Gastroesophageal sphincter (tissue), 4 donors: ENCODE measurements at regions not wholly inside any gene's neighbourhood (a gene's known extent, or its start where the extent isn't known, plus 50 kb on each side); places are given as distances from the start of the nearest gene placed in this dataset.

Source experiments
- ATAC-seq: fragments of 150-250 bp; one replicate; pipeline ENCODE4 v1.9.1; 2016; ENCODE audit warnings: mild to moderate bottlenecking, moderate library complexity
- H3K27ac ChIP-seq, 4 donors: fragments of 200-600 bp; sonication (generic) in 3 of 4; 1 replicate in 3 of 4; 2 replicates in 1 of 4; pipeline ENCODE4 v1.5.1; 2016 to 2019
- H3K27me3 ChIP-seq: fragments of 200-600 bp; sonication (generic); one replicate; pipeline ENCODE4 v1.5.1; 2019
- H3K36me3 ChIP-seq, 2 donors: fragments of 200-600 bp; sonication (generic); one replicate each; pipeline ENCODE4 v1.5.1; 2019; ENCODE audit warnings: control low read depth in 1 of 2
- H3K4me1 ChIP-seq, 3 donors: fragments of 200-600 bp; sonication (generic); 1 replicate in 2 of 3; 2 replicates in 1 of 3; pipeline ENCODE4 v1.5.1; 2016 to 2019; ENCODE audit warnings: control low read depth in 2 of 3
- H3K4me3 ChIP-seq, 2 donors: fragments of 200-600 bp; sonication (generic); one replicate each; pipeline ENCODE4 v1.5.1; 2019; ENCODE audit warnings: mild to moderate bottlenecking in 1 of 2, moderate library complexity in 1 of 2
- H3K9me3 ChIP-seq, 3 donors: fragments of 200-600 bp; sonication (generic); one replicate each; pipeline ENCODE4 v1.5.1; 2017 to 2019; ENCODE audit warnings: control low read depth in 2 of 3
- EP300 ChIP-seq: sonication (generic); formaldehyde crosslinking; IDR thresholded peaks from one replicate; pipeline ENCODE4 v1.6.1; 2017; ENCODE audit warnings: antibody characterized with exemption, mild to moderate bottlenecking
- POLR2A ChIP-seq, 2 donors: fragments of 450-650 bp; IDR thresholded peaks; one replicate each; pipeline ENCODE4 v1.6.1; 2017; ENCODE audit warnings: antibody characterized with exemption in 2 of 2, mild to moderate bottlenecking in 2 of 2, moderate library complexity in 1 of 2
- POLR2AphosphoS5 ChIP-seq: sonication (generic); formaldehyde crosslinking; IDR thresholded peaks from one replicate; pipeline ENCODE4 v1.6.1; 2017; ENCODE audit warnings: antibody characterized with exemption
- WGBS, 2 donors: methylation state at CpG; one replicate each; pipeline ENCODE4 v1.1.5; 2018; ENCODE audit warnings: low coverage in 1 of 2; 5-methylcytosine and 5-hydroxymethylcytosine counted together
- TF ChIP-seq, protein P1 (sequence below), 4 experiments: fragments of 200-600 bp in 2 of 4; fragments of 450-650 bp in 2 of 4; sonication (generic) in 1 of 4; IDR thresholded peaks; one replicate each; pipeline ENCODE4 v1.5.1; 2017 to 2019; ENCODE audit warnings: antibody characterized with exemption in 4 of 4, mild to moderate bottlenecking in 2 of 4, moderate library complexity in 2 of 4

DNA sequence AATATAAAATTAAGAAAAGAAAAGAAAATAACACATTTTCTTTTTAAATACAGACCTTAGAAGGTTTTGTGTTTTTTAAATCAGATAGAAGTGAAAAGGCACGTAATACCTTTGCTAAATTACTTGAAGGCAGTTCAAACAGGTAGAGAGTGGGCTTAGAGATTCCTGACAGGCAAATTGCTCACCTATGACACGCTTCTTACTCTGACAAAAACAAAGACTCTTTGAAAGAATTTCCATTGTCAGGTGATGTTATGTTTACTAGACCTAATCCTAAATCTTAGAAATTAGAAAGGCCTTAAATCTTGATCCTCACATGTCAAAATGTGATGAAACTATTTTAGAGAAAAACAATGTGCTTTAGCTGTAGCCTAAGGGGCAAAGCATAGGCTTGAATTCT, 522.9 kb downstream of the SOX11 start:
- no peak for ATAC-seq
- no peaks in the 10 kb centered on the region for H3K36me3 ChIP-seq
- 87 to 100% methylated on average over 2 of the region's 2 CpGs for WGBS, 2 donors
- peaks cover 6% of the 10 kb centered on the region for H3K27me3 ChIP-seq
- H3K4me1 ChIP-seq, result no peaks in the 10 kb centered on the region
- H3K9me3 ChIP-seq, result no peaks in the 10 kb centered on the region
- H3K27ac ChIP-seq, result no peak overlapping the region
- no peak overlapping the region for H3K4me3 ChIP-seq
- TF ChIP-seq EP300 (no peak), POLR2A (IDR thresholded peaks at IDR 0.05) (no peak), POLR2AphosphoS5 (no peak)
- TF ChIP-seq, protein P1, sequence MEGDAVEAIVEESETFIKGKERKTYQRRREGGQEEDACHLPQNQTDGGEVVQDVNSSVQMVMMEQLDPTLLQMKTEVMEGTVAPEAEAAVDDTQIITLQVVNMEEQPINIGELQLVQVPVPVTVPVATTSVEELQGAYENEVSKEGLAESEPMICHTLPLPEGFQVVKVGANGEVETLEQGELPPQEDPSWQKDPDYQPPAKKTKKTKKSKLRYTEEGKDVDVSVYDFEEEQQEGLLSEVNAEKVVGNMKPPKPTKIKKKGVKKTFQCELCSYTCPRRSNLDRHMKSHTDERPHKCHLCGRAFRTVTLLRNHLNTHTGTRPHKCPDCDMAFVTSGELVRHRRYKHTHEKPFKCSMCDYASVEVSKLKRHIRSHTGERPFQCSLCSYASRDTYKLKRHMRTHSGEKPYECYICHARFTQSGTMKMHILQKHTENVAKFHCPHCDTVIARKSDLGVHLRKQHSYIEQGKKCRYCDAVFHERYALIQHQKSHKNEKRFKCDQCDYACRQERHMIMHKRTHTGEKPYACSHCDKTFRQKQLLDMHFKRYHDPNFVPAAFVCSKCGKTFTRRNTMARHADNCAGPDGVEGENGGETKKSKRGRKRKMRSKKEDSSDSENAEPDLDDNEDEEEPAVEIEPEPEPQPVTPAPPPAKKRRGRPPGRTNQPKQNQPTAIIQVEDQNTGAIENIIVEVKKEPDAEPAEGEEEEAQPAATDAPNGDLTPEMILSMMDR (IDR thresholded peaks at IDR 0.05), result no peak

DNA sequence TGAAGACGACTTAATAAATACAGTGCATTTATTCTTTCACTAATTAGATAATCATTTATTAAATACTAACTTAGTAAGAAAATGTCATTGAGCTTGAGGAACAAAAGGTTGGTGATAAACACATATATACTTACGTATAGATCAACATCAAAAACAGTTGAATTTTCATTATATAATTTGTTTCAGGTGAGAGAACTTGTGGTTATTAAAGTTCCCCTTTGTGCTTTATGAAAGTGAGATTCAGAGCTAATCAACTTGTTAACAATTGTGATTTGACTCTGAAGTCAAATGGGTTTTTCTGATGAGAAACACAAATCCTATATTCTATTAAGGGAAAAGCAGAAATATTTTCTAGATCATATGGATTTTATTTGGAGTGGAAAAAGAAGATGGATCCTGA, 524.0 kb downstream of the SOX11 start:
- no peak for TF ChIP-seq EP300
- ATAC-seq, result no peak
- H3K9me3 ChIP-seq, result no peaks in the 10 kb centered on the region
- peaks cover 6% of the 10 kb centered on the region for H3K27me3 ChIP-seq
- WGBS, 2 donors, result 44 to 54% methylated on average over 2 of the region's 2 CpGs
- no peaks in the 10 kb centered on the region for H3K4me1 ChIP-seq
- H3K27ac ChIP-seq, result no peak overlapping the region
- no peak overlapping the region for H3K4me3 ChIP-seq
- no peaks in the 10 kb centered on the region for H3K36me3 ChIP-seq

DNA sequence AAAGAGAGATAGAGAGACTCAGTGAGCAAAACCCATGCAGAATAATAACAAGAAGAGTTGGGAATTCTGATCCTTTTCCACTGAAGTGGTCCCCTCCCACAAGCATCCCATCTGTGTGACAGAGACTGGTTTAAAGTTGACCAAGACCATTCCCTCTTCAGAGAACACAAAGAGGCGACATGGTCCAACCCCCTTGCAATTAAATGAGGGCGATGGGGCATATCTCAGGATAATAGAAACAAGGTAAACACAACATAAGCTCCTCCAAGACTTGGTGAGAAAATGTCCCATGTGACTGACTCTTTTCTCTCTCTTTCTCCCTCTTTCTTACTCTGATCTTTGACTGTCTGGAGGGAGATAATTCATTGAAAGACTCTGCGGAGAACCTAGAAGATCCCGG, 526.7 kb downstream of the SOX11 start:
- WGBS, 2 donors, result 80 to 86% methylated on average over 1 to 4 of the region's 4 CpGs
- no peaks in the 10 kb centered on the region for H3K9me3 ChIP-seq
- H3K4me1 ChIP-seq, result no peaks in the 10 kb centered on the region
- H3K27me3 ChIP-seq, result no peaks in the 10 kb centered on the region
- no peak overlapping the region for H3K27ac ChIP-seq
- ATAC-seq, result no peak
- no peaks in the 10 kb centered on the region for H3K36me3 ChIP-seq
- no peak overlapping the region for H3K4me3 ChIP-seq
- no peak for TF ChIP-seq EP300
- TF ChIP-seq POLR2AphosphoS5, result no peak
- TF ChIP-seq POLR2A (IDR thresholded peaks at IDR 0.05), result no peak
- TF ChIP-seq, protein P1 (IDR thresholded peaks at IDR 0.05), result no peak

DNA sequence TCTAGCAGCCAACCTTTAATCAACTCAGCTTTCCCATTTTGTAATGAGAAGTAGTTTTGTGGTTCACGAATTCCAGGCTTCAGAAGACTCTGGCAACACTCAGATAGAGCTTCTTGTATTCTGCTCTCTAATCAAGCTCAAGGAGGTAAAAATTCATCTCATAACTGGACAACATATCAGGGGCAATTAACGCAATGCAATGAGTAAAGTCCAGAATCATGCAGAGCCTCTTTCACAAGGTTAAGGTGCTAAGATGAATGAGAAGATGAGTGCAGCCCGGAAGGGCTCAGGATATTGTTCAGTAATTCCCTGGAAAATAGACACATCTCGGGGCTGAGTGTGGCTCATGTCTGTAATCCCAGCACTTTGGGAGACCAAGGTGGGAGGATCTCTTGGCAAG, 527.7 kb downstream of the SOX11 start:
- 69 to 71% methylated on average over 1 to 3 of the region's 4 CpGs for WGBS, 2 donors
- no peaks in the 10 kb centered on the region for H3K9me3 ChIP-seq
- no peaks in the 10 kb centered on the region for H3K27me3 ChIP-seq
- TF ChIP-seq POLR2AphosphoS5 (no peak), EP300 (no peak), POLR2A (IDR thresholded peaks at IDR 0.05) (no peak)
- TF ChIP-seq, protein P1 (IDR thresholded peaks at IDR 0.05), result no peak
- H3K36me3 ChIP-seq, result no peaks in the 10 kb centered on the region
- H3K27ac ChIP-seq, result no peak overlapping the region
- H3K4me3 ChIP-seq, result no peak overlapping the region
- no peaks in the 10 kb centered on the region for H3K4me1 ChIP-seq
- no peak for ATAC-seq

DNA sequence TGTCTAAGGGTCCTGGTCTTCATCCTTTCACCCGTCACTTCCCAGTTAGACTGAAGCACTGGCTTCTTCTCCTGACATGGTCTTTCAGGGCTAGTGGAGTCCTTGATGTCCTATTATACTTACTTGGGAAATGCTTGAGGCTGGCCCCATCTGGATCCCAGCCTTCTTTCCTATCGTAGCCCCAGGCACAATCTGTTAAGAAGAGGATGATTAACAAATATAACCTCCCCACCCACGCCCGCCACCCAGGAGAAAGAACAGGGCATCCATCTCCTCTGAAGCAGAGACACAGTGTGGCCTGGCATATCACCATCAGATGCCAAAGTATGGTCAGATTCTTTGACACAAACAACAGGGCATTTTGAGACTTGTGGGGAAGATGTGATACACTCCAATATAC, 530.1 kb downstream of the SOX11 start:
- H3K27me3 ChIP-seq, result no peaks in the 10 kb centered on the region
- ATAC-seq, result no peak
- no peaks in the 10 kb centered on the region for H3K9me3 ChIP-seq
- TF ChIP-seq EP300, result no peak
- TF ChIP-seq, protein P1 (IDR thresholded peaks at IDR 0.05), result no peak
- no peak for TF ChIP-seq POLR2A (IDR thresholded peaks at IDR 0.05)
- TF ChIP-seq POLR2AphosphoS5, result no peak
- H3K4me3 ChIP-seq, result no peak overlapping the region
- no peaks in the 10 kb centered on the region for H3K4me1 ChIP-seq
- no peak overlapping the region for H3K27ac ChIP-seq
- 64 to 81% methylated on average over 2 to 4 of the region's 4 CpGs for WGBS, 2 donors
- H3K36me3 ChIP-seq, result no peaks in the 10 kb centered on the region
